GM18519 (cell line): ENCODE measurements at regions not wholly inside any gene's neighbourhood (a gene's known extent, or its start where the extent isn't known, plus 50 kb on each side); places are given as distances from the start of the nearest gene placed in this dataset.
"Not testable (repeated sequence)": the region's sequence is repeated elsewhere in the genome, so short reads cannot be mapped to it uniquely, and the experiment has no call there.

ENCODE experiments used
- ATAC-seq: cut with Tn5 transposase; IDR thresholded peaks from one replicate; pipeline ENCODE4 v1.9.1; 2021; ENCODE audit warnings: mild to moderate bottlenecking, moderate library complexity; ENCODE audit not compliant: unreplicated experiment, low FRiP score

- no peak for ATAC-seq
These were observed 928.0 kb upstream of the POT1 start for GRCh38 chr7:125857606-125858005.

- ATAC-seq = no peak
These were observed 918.5 kb upstream of the POT1 start for GRCh38 chr7:125848157-125848556.

GRCh38 chr7:125847692-125848091 lies 918.1 kb upstream of the POT1 start:
- ATAC-seq = no peak

- ATAC-seq = no peak
These were observed 917.4 kb upstream of the POT1 start for GRCh38 chr7:125847055-125847454.

GRCh38 chr7:125845686-125846085 lies 916.1 kb upstream of the POT1 start:
- no peak for ATAC-seq

- ATAC-seq = no peak
These were observed 904.8 kb upstream of the POT1 start for GRCh38 chr7:125834421-125834820.

GRCh38 chr7:125833839-125834238 lies 904.2 kb upstream of the POT1 start:
- ATAC-seq = no peak

- ATAC-seq = no peak
These were observed 901.1 kb upstream of the POT1 start for GRCh38 chr7:125830743-125831142.

GRCh38 chr7:125828153-125828700 lies 898.6 kb upstream of the POT1 start:
- ATAC-seq = no peak

- no peak for ATAC-seq
These were observed 893.9 kb upstream of the POT1 start for GRCh38 chr7:125823538-125823937.

- no peak for ATAC-seq
These were observed 890.9 kb upstream of the POT1 start for GRCh38 chr7:125820495-125820894.

- ATAC-seq = no peak
These were observed 884.5 kb upstream of the POT1 start for GRCh38 chr7:125814100-125814499.

- not testable (repeated sequence) for ATAC-seq
These were observed 876.9 kb upstream of the POT1 start for GRCh38 chr7:125806491-125806890.

GRCh38 chr7:125804273-125804672 lies 874.6 kb upstream of the POT1 start:
- no peak for ATAC-seq

GRCh38 chr7:125780153-125780552 lies 850.5 kb upstream of the POT1 start:
- ATAC-seq = no peak

GRCh38 chr7:125775317-125775716 lies 845.7 kb upstream of the POT1 start:
- ATAC-seq = no peak

GRCh38 chr7:125773113-125773785 lies 843.6 kb upstream of the POT1 start:
- no peak for ATAC-seq

- no peak for ATAC-seq
These were observed 818.3 kb upstream of the POT1 start for GRCh38 chr7:125747966-125748365.

GRCh38 chr7:125746510-125746909 lies 816.9 kb upstream of the POT1 start:
- no peak for ATAC-seq

GRCh38 chr7:125727215-125727614 lies 797.6 kb upstream of the POT1 start:
- no peak for ATAC-seq

GRCh38 chr7:125695626-125696025 lies 766.0 kb upstream of the POT1 start:
- ATAC-seq = no peak

- no peak for ATAC-seq
These were observed 753.5 kb upstream of the POT1 start for GRCh38 chr7:125683156-125683555.

- peak; percentile 65 for ATAC-seq
These were observed 751.9 kb upstream of the POT1 start for GRCh38 chr7:125681508-125681907.
